ENCODE measurements at regions not wholly inside any gene's neighbourhood (a gene's known extent, or its start where the extent isn't known, plus 50 kb on each side); places are given as distances from the start of the nearest gene placed in this dataset.
"Not testable (repeated sequence)": the region's sequence is repeated elsewhere in the genome, so short reads cannot be mapped to it uniquely, and the experiment has no call there.

GRCh38 chr2:16053437-16054257 lies 113.3 kb downstream of the MYCN start:
- no peak overlapping the region for H3K27ac ChIP-seq (ENCODE audit: low read depth, low read length)
- no peak overlapping the region for H3K9ac ChIP-seq (ENCODE audit: low read length in 5 of 5)
- no peaks in the 10 kb centered on the region for H3K36me3 ChIP-seq (ENCODE audit: control insufficient read depth in 5 of 5, insufficient read depth in 5 of 5, low read length in 5 of 5)
- peaks cover 0 to 5% (median 3%) of the 10 kb centered on the region in 5 donors for H3K27me3 ChIP-seq (ENCODE audit: control insufficient read depth in 5 of 5, insufficient read depth in 4 of 5, low read length in 5 of 5)
- peaks cover 0 to 6% (median 4%) of the 10 kb centered on the region in 5 donors for H3K4me1 ChIP-seq (ENCODE audit: control insufficient read depth in 5 of 5, insufficient read depth in 5 of 5, low read length in 5 of 5)
- no peak overlapping the region for H3K4me3 ChIP-seq (ENCODE audit: low read depth in 1 of 5, low read length in 5 of 5)
- peaks cover 0 to 6% (median 0%) of the 10 kb centered on the region in 5 donors for H3K9me3 ChIP-seq (ENCODE audit: control insufficient read depth in 5 of 5, low read length in 5 of 5)

GRCh38 chr2:16052571-16053052 lies 112.3 kb downstream of the MYCN start:
- H3K27me3 ChIP-seq (ENCODE audit: control insufficient read depth in 5 of 5, insufficient read depth in 4 of 5, low read length in 5 of 5); H3K36me3 ChIP-seq (ENCODE audit: control insufficient read depth in 5 of 5, insufficient read depth in 5 of 5, low read length in 5 of 5); H3K4me1 ChIP-seq (ENCODE audit: control insufficient read depth in 5 of 5, insufficient read depth in 5 of 5, low read length in 5 of 5); H3K27ac ChIP-seq (ENCODE audit: low read depth, low read length); H3K9ac ChIP-seq (ENCODE audit: low read length in 5 of 5); H3K4me3 ChIP-seq (ENCODE audit: low read depth in 1 of 5, low read length in 5 of 5); H3K9me3 ChIP-seq (ENCODE audit: control insufficient read depth in 5 of 5, low read length in 5 of 5): not testable (repeated sequence)

GRCh38 chr2:16051841-16052564 lies 111.7 kb downstream of the MYCN start:
- peaks cover 0 to 6% (median 4%) of the 10 kb centered on the region in 5 donors for H3K4me1 ChIP-seq (ENCODE audit: control insufficient read depth in 5 of 5, insufficient read depth in 5 of 5, low read length in 5 of 5)
- H3K9me3 ChIP-seq (ENCODE audit: control insufficient read depth in 5 of 5, low read length in 5 of 5), result peaks cover 0 to 6% (median 0%) of the 10 kb centered on the region in 5 donors
- H3K4me3 ChIP-seq (ENCODE audit: low read depth in 1 of 5, low read length in 5 of 5), result no peak overlapping the region
- H3K9ac ChIP-seq (ENCODE audit: low read length in 5 of 5), result no peak overlapping the region
- H3K27ac ChIP-seq (ENCODE audit: low read depth, low read length), result no peak overlapping the region
- no peaks in the 10 kb centered on the region for H3K36me3 ChIP-seq (ENCODE audit: control insufficient read depth in 5 of 5, insufficient read depth in 5 of 5, low read length in 5 of 5)
- peaks cover 0 to 5% (median 3%) of the 10 kb centered on the region in 5 donors for H3K27me3 ChIP-seq (ENCODE audit: control insufficient read depth in 5 of 5, insufficient read depth in 4 of 5, low read length in 5 of 5)

- H3K27ac ChIP-seq (ENCODE audit: low read depth, low read length), result no peak overlapping the region
- no peaks in the 10 kb centered on the region for H3K36me3 ChIP-seq (ENCODE audit: control insufficient read depth in 5 of 5, insufficient read depth in 5 of 5, low read length in 5 of 5)
- H3K27me3 ChIP-seq (ENCODE audit: control insufficient read depth in 5 of 5, insufficient read depth in 4 of 5, low read length in 5 of 5), result peaks cover 0 to 5% (median 3%) of the 10 kb centered on the region in 5 donors
- H3K9ac ChIP-seq (ENCODE audit: low read length in 5 of 5), result no peak overlapping the region
- peaks cover 0 to 4% (median 3%) of the 10 kb centered on the region in 5 donors for H3K4me1 ChIP-seq (ENCODE audit: control insufficient read depth in 5 of 5, insufficient read depth in 5 of 5, low read length in 5 of 5)
- H3K9me3 ChIP-seq (ENCODE audit: control insufficient read depth in 5 of 5, low read length in 5 of 5), result peaks cover 0 to 6% (median 0%) of the 10 kb centered on the region in 5 donors
- H3K4me3 ChIP-seq (ENCODE audit: low read depth in 1 of 5, low read length in 5 of 5), result no peak overlapping the region
Observed at GRCh38 chr2:16050908-16051489, 110.6 kb downstream of the MYCN start.

- no peak overlapping the region for H3K27ac ChIP-seq (ENCODE audit: low read depth, low read length)
Observed at GRCh38 chr2:16050261-16050907, 110.0 kb downstream of the MYCN start.

GRCh38 chr2:16049406-16049805 lies 109.1 kb downstream of the MYCN start:
- no peak overlapping the region for H3K27ac ChIP-seq (ENCODE audit: low read depth, low read length)
- H3K27me3 ChIP-seq (ENCODE audit: control insufficient read depth in 5 of 5, insufficient read depth in 4 of 5, low read length in 5 of 5), result peaks cover 0 to 5% (median 3%) of the 10 kb centered on the region in 5 donors
- no peaks in the 10 kb centered on the region for H3K36me3 ChIP-seq (ENCODE audit: control insufficient read depth in 5 of 5, insufficient read depth in 5 of 5, low read length in 5 of 5)
- H3K4me3 ChIP-seq (ENCODE audit: low read depth in 1 of 5, low read length in 5 of 5), result no peak overlapping the region
- H3K4me1 ChIP-seq (ENCODE audit: control insufficient read depth in 5 of 5, insufficient read depth in 5 of 5, low read length in 5 of 5), result no peaks in the 10 kb centered on the region
- peaks cover 0 to 6% (median 0%) of the 10 kb centered on the region in 5 donors for H3K9me3 ChIP-seq (ENCODE audit: control insufficient read depth in 5 of 5, low read length in 5 of 5)
- H3K9ac ChIP-seq (ENCODE audit: low read length in 5 of 5), result no peak overlapping the region

More at GRCh38 chr2:16050261-16050907, 110.0 kb downstream of the MYCN start:
- no peak overlapping the region for H3K4me3 ChIP-seq (ENCODE audit: low read depth in 1 of 5, low read length in 5 of 5)
- H3K4me1 ChIP-seq (ENCODE audit: control insufficient read depth in 5 of 5, insufficient read depth in 5 of 5, low read length in 5 of 5), result no peaks in the 10 kb centered on the region
- peaks cover 0 to 5% (median 3%) of the 10 kb centered on the region in 5 donors for H3K27me3 ChIP-seq (ENCODE audit: control insufficient read depth in 5 of 5, insufficient read depth in 4 of 5, low read length in 5 of 5)
- peaks cover 0 to 6% (median 0%) of the 10 kb centered on the region in 5 donors for H3K9me3 ChIP-seq (ENCODE audit: control insufficient read depth in 5 of 5, low read length in 5 of 5)
- H3K36me3 ChIP-seq (ENCODE audit: control insufficient read depth in 5 of 5, insufficient read depth in 5 of 5, low read length in 5 of 5), result no peaks in the 10 kb centered on the region
- no peak overlapping the region for H3K9ac ChIP-seq (ENCODE audit: low read length in 5 of 5)

- H3K4me1 ChIP-seq (ENCODE audit: control insufficient read depth in 5 of 5, insufficient read depth in 5 of 5, low read length in 5 of 5), result no peaks in the 10 kb centered on the region
- H3K9ac ChIP-seq (ENCODE audit: low read length in 5 of 5), result no peak overlapping the region
- H3K27me3 ChIP-seq (ENCODE audit: control insufficient read depth in 5 of 5, insufficient read depth in 4 of 5, low read length in 5 of 5), result peaks cover 0 to 5% (median 3%) of the 10 kb centered on the region in 5 donors
- peaks cover 0 to 6% (median 0%) of the 10 kb centered on the region in 5 donors for H3K9me3 ChIP-seq (ENCODE audit: control insufficient read depth in 5 of 5, low read length in 5 of 5)
- no peak overlapping the region for H3K4me3 ChIP-seq (ENCODE audit: low read depth in 1 of 5, low read length in 5 of 5)
- no peaks in the 10 kb centered on the region for H3K36me3 ChIP-seq (ENCODE audit: control insufficient read depth in 5 of 5, insufficient read depth in 5 of 5, low read length in 5 of 5)
- no peak overlapping the region for H3K27ac ChIP-seq (ENCODE audit: low read depth, low read length)
Observed at GRCh38 chr2:16048466-16048865, 108.1 kb downstream of the MYCN start.

GRCh38 chr2:16047701-16048100 lies 107.4 kb downstream of the MYCN start:
- Histone ChIP-seq H3K27ac (ENCODE audit: low read depth, low read length) (no peak overlapping the region), H3K27me3 (ENCODE audit: control insufficient read depth in 5 of 5, insufficient read depth in 4 of 5, low read length in 5 of 5) (peaks cover 0 to 5% (median 3%) of the 10 kb centered on the region in 5 donors), H3K9ac (ENCODE audit: low read length in 5 of 5) (no peak overlapping the region)

GRCh38 chr2:16046649-16047048 lies 106.3 kb downstream of the MYCN start:
- no peak overlapping the region for H3K27ac ChIP-seq (ENCODE audit: low read depth, low read length)
- peaks cover 0 to 5% (median 2%) of the 10 kb centered on the region in 5 donors for H3K27me3 ChIP-seq (ENCODE audit: control insufficient read depth in 5 of 5, insufficient read depth in 4 of 5, low read length in 5 of 5)
- H3K4me3 ChIP-seq (ENCODE audit: low read depth in 1 of 5, low read length in 5 of 5), result no peak overlapping the region
- H3K9ac ChIP-seq (ENCODE audit: low read length in 5 of 5), result no peak overlapping the region
- H3K9me3 ChIP-seq (ENCODE audit: control insufficient read depth in 5 of 5, low read length in 5 of 5), result peaks cover 0 to 6% (median 0%) of the 10 kb centered on the region in 5 donors
- no peaks in the 10 kb centered on the region for H3K4me1 ChIP-seq (ENCODE audit: control insufficient read depth in 5 of 5, insufficient read depth in 5 of 5, low read length in 5 of 5)
- no peaks in the 10 kb centered on the region for H3K36me3 ChIP-seq (ENCODE audit: control insufficient read depth in 5 of 5, insufficient read depth in 5 of 5, low read length in 5 of 5)

More at GRCh38 chr2:16047701-16048100, 107.4 kb downstream of the MYCN start:
- Histone ChIP-seq H3K4me1 (ENCODE audit: control insufficient read depth in 5 of 5, insufficient read depth in 5 of 5, low read length in 5 of 5) (no peaks in the 10 kb centered on the region), H3K36me3 (ENCODE audit: control insufficient read depth in 5 of 5, insufficient read depth in 5 of 5, low read length in 5 of 5) (no peaks in the 10 kb centered on the region), H3K4me3 (ENCODE audit: low read depth in 1 of 5, low read length in 5 of 5) (no peak overlapping the region), H3K9me3 (ENCODE audit: control insufficient read depth in 5 of 5, low read length in 5 of 5) (peaks cover 0 to 6% (median 0%) of the 10 kb centered on the region in 5 donors)
